ENCODE measurements at regions not wholly inside any gene's neighbourhood (a gene's known extent, or its start where the extent isn't known, plus 50 kb on each side); places are given as distances from the start of the nearest gene placed in this dataset.

- Histone ChIP-seq H3K4me1 (ENCODE audit: control insufficient read depth in 2 of 3, insufficient read depth in 2 of 3, low read depth in 1 of 3, low read length in 3 of 3) (no peaks in the 10 kb centered on the region), H3K36me3 (ENCODE audit: control insufficient read depth in 2 of 3, insufficient read depth in 3 of 3, low read length in 3 of 3) (no peaks in the 10 kb centered on the region), H3K27ac (ENCODE audit: low read depth in 2 of 2, low read length in 2 of 2) (no peak overlapping the region), H3K9ac (ENCODE audit: low read length in 3 of 3) (no peak overlapping the region), H3K27me3 (ENCODE audit: control insufficient read depth, insufficient read depth, low read length) (no peaks in the 10 kb centered on the region), H3K4me3 (ENCODE audit: low read length in 3 of 3) (no peak overlapping the region), H3K9me3 (ENCODE audit: control insufficient read depth in 2 of 3, insufficient read depth in 1 of 3, low read length in 3 of 3) (no peaks in the 10 kb centered on the region)
- DNase-seq (no peak), FAIRE-seq (no peak)
- no peak for TF ChIP-seq CTCF (IDR thresholded peaks at IDR 0.05; ENCODE audit: borderline replicate concordance, extremely low read depth, insufficient read depth)
- intact Hi-C loops (cut with DNase I) = no loop called here
These were observed 511.1 kb upstream of the ADGRL4 start for GRCh38 chr1:79517470-79518224.

GRCh38 chr1:79507770-79508169 is 501.2 kb upstream of the ADGRL4 start:
- TF ChIP-seq CTCF (IDR thresholded peaks at IDR 0.05; ENCODE audit: borderline replicate concordance, extremely low read depth, insufficient read depth) = no peak
- Histone ChIP-seq H3K9me3 (ENCODE audit: control insufficient read depth in 2 of 3, insufficient read depth in 1 of 3, low read length in 3 of 3) (no peaks in the 10 kb centered on the region), H3K27ac (ENCODE audit: low read depth in 2 of 2, low read length in 2 of 2) (no peak overlapping the region), H3K36me3 (ENCODE audit: control insufficient read depth in 2 of 3, insufficient read depth in 3 of 3, low read length in 3 of 3) (no peaks in the 10 kb centered on the region), H3K4me1 (ENCODE audit: control insufficient read depth in 2 of 3, insufficient read depth in 2 of 3, low read depth in 1 of 3, low read length in 3 of 3) (no peaks in the 10 kb centered on the region), H3K9ac (ENCODE audit: low read length in 3 of 3) (no peak overlapping the region), H3K4me3 (ENCODE audit: low read length in 3 of 3) (no peak overlapping the region), H3K27me3 (ENCODE audit: control insufficient read depth, insufficient read depth, low read length) (no peaks in the 10 kb centered on the region)
- FAIRE-seq (no peak), DNase-seq (peak in 1 of 5 donors; percentile 7)
- intact Hi-C loops (cut with DNase I) = no loop called here

GRCh38 chr1:79501153-79501552 is 494.6 kb upstream of the ADGRL4 start:
- H3K27me3 ChIP-seq (ENCODE audit: control insufficient read depth, insufficient read depth, low read length) = no peaks in the 10 kb centered on the region
- no peak overlapping the region for H3K27ac ChIP-seq (ENCODE audit: low read depth in 2 of 2, low read length in 2 of 2)
- no peaks in the 10 kb centered on the region for H3K36me3 ChIP-seq (ENCODE audit: control insufficient read depth in 2 of 3, insufficient read depth in 3 of 3, low read length in 3 of 3)
- H3K4me3 ChIP-seq (ENCODE audit: low read length in 3 of 3) = no peak overlapping the region
- no peaks in the 10 kb centered on the region for H3K9me3 ChIP-seq (ENCODE audit: control insufficient read depth in 2 of 3, insufficient read depth in 1 of 3, low read length in 3 of 3)
- H3K4me1 ChIP-seq (ENCODE audit: control insufficient read depth in 2 of 3, insufficient read depth in 2 of 3, low read depth in 1 of 3, low read length in 3 of 3) = no peaks in the 10 kb centered on the region
- FAIRE-seq (no peak), DNase-seq (no peak)
- no peak for TF ChIP-seq CTCF (IDR thresholded peaks at IDR 0.05; ENCODE audit: borderline replicate concordance, extremely low read depth, insufficient read depth)
- intact Hi-C loops (cut with DNase I) = no loop called here
- H3K9ac ChIP-seq (ENCODE audit: low read length in 3 of 3) = no peak overlapping the region

GRCh38 chr1:79499541-79499940 is 493.0 kb upstream of the ADGRL4 start:
- H3K4me1 ChIP-seq (ENCODE audit: control insufficient read depth in 2 of 3, insufficient read depth in 2 of 3, low read depth in 1 of 3, low read length in 3 of 3) = no peaks in the 10 kb centered on the region
- H3K36me3 ChIP-seq (ENCODE audit: control insufficient read depth in 2 of 3, insufficient read depth in 3 of 3, low read length in 3 of 3) = no peaks in the 10 kb centered on the region
- no peak overlapping the region for H3K9ac ChIP-seq (ENCODE audit: low read length in 3 of 3)
- no peaks in the 10 kb centered on the region for H3K9me3 ChIP-seq (ENCODE audit: control insufficient read depth in 2 of 3, insufficient read depth in 1 of 3, low read length in 3 of 3)
- H3K4me3 ChIP-seq (ENCODE audit: low read length in 3 of 3) = no peak overlapping the region
- intact Hi-C loops (cut with DNase I) = no loop called here
- H3K27me3 ChIP-seq (ENCODE audit: control insufficient read depth, insufficient read depth, low read length) = no peaks in the 10 kb centered on the region
- no peak for TF ChIP-seq CTCF (IDR thresholded peaks at IDR 0.05; ENCODE audit: borderline replicate concordance, extremely low read depth, insufficient read depth)
- FAIRE-seq (no peak), DNase-seq (peak in 1 of 5 donors; percentile 21)
- H3K27ac ChIP-seq (ENCODE audit: low read depth in 2 of 2, low read length in 2 of 2) = no peak overlapping the region

Measured in kidney (tissue), 13 donors.